WTC11 (cell line): ENCODE measurements at regions not wholly inside any gene's neighbourhood (a gene's known extent, or its start where the extent isn't known, plus 50 kb on each side); places are given as distances from the start of the nearest gene placed in this dataset.

Experiments used
- ATAC-seq: fragments of 200-7000 bp; cut with Tn5 transposase; 2 replicates; pipeline ENCODE4 v1.10.0; 2021; ENCODE audit warnings: mild to moderate bottlenecking, moderate library complexity
- CTCF ChIA-PET: fragments of 300-600 bp; sonication (Branson Sonifier 250); formaldehyde crosslinking; loops from one replicate; lab custom pipeline; 2021; ENCODE audit warnings: antibody characterized with exemption; lab: Charles Lee
- POLR2A ChIA-PET: fragments of 350-600 bp; sonication (Branson Sonifier 250); formaldehyde crosslinking; loops from one replicate; lab custom pipeline; 2021; ENCODE audit warnings: antibody characterized with exemption; lab: Charles Lee
- DNase-seq: peaks from one replicate; pipeline ENCODE4 v3.0.0; 2021; ENCODE audit warnings: low spot score
- H3K27ac Mint-ChIP-seq: 2 replicates; pipeline ENCODE4 v1.8.0; 2021; ENCODE audit warnings: mixed read lengths
- H3K27me3 Mint-ChIP-seq: 2 replicates; pipeline ENCODE4 v1.8.0; 2021; ENCODE audit warnings: low read depth, mild to moderate bottlenecking, moderate library complexity, mixed read lengths
- H3K36me3 Mint-ChIP-seq: 2 replicates; pipeline ENCODE4 v1.8.0; 2021; ENCODE audit warnings: mixed read lengths
- H3K4me1 Mint-ChIP-seq: 2 replicates; pipeline ENCODE4 v1.8.0; 2022; ENCODE audit warnings: mixed read lengths
- H3K4me3 Mint-ChIP-seq: 2 replicates; pipeline ENCODE4 v1.8.0; 2021; ENCODE audit warnings: mild to moderate bottlenecking, moderate library complexity, mixed read lengths
- H3K9me3 Mint-ChIP-seq: 2 replicates; pipeline ENCODE4 v1.8.0; 2021; ENCODE audit warnings: mixed read lengths
- ATF2 ChIP-seq: sonication (generic); formaldehyde crosslinking; IDR thresholded peaks from 2 replicates; pipeline ENCODE4 v1.8.1; 2022; ENCODE audit warnings: low read depth, missing genetic modification reagents, borderline replicate concordance
- E2F1 ChIP-seq: sonication (generic); formaldehyde crosslinking; IDR thresholded peaks from 2 replicates; pipeline ENCODE4 v1.8.0; 2022; ENCODE audit warnings: mild to moderate bottlenecking, missing genetic modification reagents
- ERG ChIP-seq: fragments of 250-450 bp; sonication (Bioruptor Pico); IDR thresholded peaks from 2 replicates; pipeline ENCODE4 v1.8.0; 2021; ENCODE audit warnings: mild to moderate bottlenecking
- ETV6 ChIP-seq: sonication (generic); formaldehyde crosslinking; IDR thresholded peaks from 2 replicates; pipeline ENCODE4 v1.8.1; 2022; ENCODE audit warnings: mild to moderate bottlenecking, missing genetic modification reagents
- IRF1 ChIP-seq: sonication (generic); formaldehyde crosslinking; IDR thresholded peaks from 2 replicates; pipeline ENCODE4 v1.8.0; 2023; ENCODE audit warnings: missing genetic modification reagents
- KAT7 ChIP-seq: sonication (generic); formaldehyde crosslinking; IDR thresholded peaks from 2 replicates; pipeline ENCODE4 v1.8.1; 2023; ENCODE audit warnings: missing genetic modification reagents, mild to moderate bottlenecking, borderline replicate concordance
- PRRX2 ChIP-seq: fragments of 250-450 bp; sonication (Bioruptor Pico); IDR thresholded peaks from 2 replicates; pipeline ENCODE4 v1.8.0; 2021; ENCODE audit warnings: mild to moderate bottlenecking
- RELA ChIP-seq: sonication (generic); formaldehyde crosslinking; IDR thresholded peaks from 2 replicates; pipeline ENCODE4 v1.8.1; 2022; ENCODE audit warnings: missing genetic modification reagents, mild to moderate bottlenecking, borderline replicate concordance
- TCF7 ChIP-seq: sonication (generic); formaldehyde crosslinking; IDR thresholded peaks from 2 replicates; pipeline ENCODE4 v1.8.0; 2022; ENCODE audit warnings: mild to moderate bottlenecking, low read depth, missing genetic modification reagents, moderate library complexity
- ZNF121 ChIP-seq: sonication (generic); formaldehyde crosslinking; IDR thresholded peaks from 2 replicates; pipeline ENCODE4 v1.8.0; 2023; ENCODE audit warnings: missing genetic modification reagents
- ZNF138 ChIP-seq: sonication (generic); formaldehyde crosslinking; conservative IDR thresholded peaks from 2 replicates; pipeline ENCODE4 v1.8.1; 2022; ENCODE audit warnings: mild to moderate bottlenecking, moderate library complexity, missing genetic modification reagents
- ZNF232 ChIP-seq: sonication (generic); formaldehyde crosslinking; IDR thresholded peaks from 2 replicates; pipeline ENCODE4 v1.8.0; 2022; ENCODE audit warnings: mild to moderate bottlenecking, missing genetic modification reagents
- ZNF263 ChIP-seq: sonication (generic); formaldehyde crosslinking; IDR thresholded peaks from 2 replicates; pipeline ENCODE4 v1.8.1; 2022; ENCODE audit warnings: low read depth, mild to moderate bottlenecking, moderate library complexity, missing genetic modification reagents
- ZNF416 ChIP-seq: fragments of 250-450 bp; sonication (Bioruptor Pico); IDR thresholded peaks from 2 replicates; pipeline ENCODE4 v1.9.0; 2021; ENCODE audit warnings: mild to moderate bottlenecking, inconsistent platforms
- ZNF512 ChIP-seq: sonication (generic); formaldehyde crosslinking; IDR thresholded peaks from 2 replicates; pipeline ENCODE4 v1.8.1; 2022; ENCODE audit warnings: missing genetic modification reagents, borderline replicate concordance
- TF ChIP-seq, protein P1 (sequence below): sonication (generic); formaldehyde crosslinking; IDR thresholded peaks from 2 replicates; pipeline ENCODE4 v1.8.1; 2023; ENCODE audit warnings: mild to moderate bottlenecking, missing genetic modification reagents
- TF ChIP-seq, protein P2 (sequence below): sonication (generic); formaldehyde crosslinking; IDR thresholded peaks from 2 replicates; pipeline ENCODE4 v1.8.1; 2023; ENCODE audit warnings: mild to moderate bottlenecking, missing genetic modification reagents, moderate library complexity
- TF ChIP-seq, protein P3 (sequence below): fragments of 250-450 bp; sonication (Bioruptor Pico); IDR thresholded peaks from 2 replicates; pipeline ENCODE4 v1.9.0; 2021; ENCODE audit warnings: mild to moderate bottlenecking
- TF ChIP-seq, protein P4 (sequence below): sonication (generic); formaldehyde crosslinking; IDR thresholded peaks from 2 replicates; pipeline ENCODE4 v1.8.1; 2022; ENCODE audit warnings: mild to moderate bottlenecking, missing genetic modification reagents, moderate library complexity, borderline replicate concordance

GRCh38 chr9:80831751-80832150 lies 857.6 kb downstream of the TLE1 start:
- POLR2A ChIA-PET: no interaction called here
- Mint-ChIP-seq H3K36me3 (no peaks in the 10 kb centered on the region), H3K4me1 (peaks cover 4% of the 10 kb centered on the region), H3K9me3 (peaks cover 8% of the 10 kb centered on the region; the same call in 1 of the 2 replicates), H3K27me3 (no peaks in the 10 kb centered on the region), H3K27ac (no peak overlapping the region), H3K4me3 (no peak overlapping the region)
- CTCF ChIA-PET: no interaction called here
- no peak for DNase-seq
- ATAC-seq: no peak
- no peak for TF ChIP-seq ZNF138 (CRISPR knock-in tag)
- TF ChIP-seq ATF2: no peak
- TF ChIP-seq, protein P1, sequence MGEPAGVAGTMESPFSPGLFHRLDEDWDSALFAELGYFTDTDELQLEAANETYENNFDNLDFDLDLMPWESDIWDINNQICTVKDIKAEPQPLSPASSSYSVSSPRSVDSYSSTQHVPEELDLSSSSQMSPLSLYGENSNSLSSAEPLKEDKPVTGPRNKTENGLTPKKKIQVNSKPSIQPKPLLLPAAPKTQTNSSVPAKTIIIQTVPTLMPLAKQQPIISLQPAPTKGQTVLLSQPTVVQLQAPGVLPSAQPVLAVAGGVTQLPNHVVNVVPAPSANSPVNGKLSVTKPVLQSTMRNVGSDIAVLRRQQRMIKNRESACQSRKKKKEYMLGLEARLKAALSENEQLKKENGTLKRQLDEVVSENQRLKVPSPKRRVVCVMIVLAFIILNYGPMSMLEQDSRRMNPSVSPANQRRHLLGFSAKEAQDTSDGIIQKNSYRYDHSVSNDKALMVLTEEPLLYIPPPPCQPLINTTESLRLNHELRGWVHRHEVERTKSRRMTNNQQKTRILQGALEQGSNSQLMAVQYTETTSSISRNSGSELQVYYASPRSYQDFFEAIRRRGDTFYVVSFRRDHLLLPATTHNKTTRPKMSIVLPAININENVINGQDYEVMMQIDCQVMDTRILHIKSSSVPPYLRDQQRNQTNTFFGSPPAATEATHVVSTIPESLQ (CRISPR knock-in tag): no peak
- no peak for TF ChIP-seq ZNF512
- TF ChIP-seq PRRX2 (CRISPR knock-in tag): no peak
- no peak for TF ChIP-seq ERG (CRISPR knock-in tag)
- no peak for TF ChIP-seq ZNF416
- TF ChIP-seq RELA (CRISPR knock-in tag): no peak
- TF ChIP-seq KAT7 (CRISPR knock-in tag): no peak
- no peak for TF ChIP-seq ETV6 (CRISPR knock-in tag)
- TF ChIP-seq, protein P2, sequence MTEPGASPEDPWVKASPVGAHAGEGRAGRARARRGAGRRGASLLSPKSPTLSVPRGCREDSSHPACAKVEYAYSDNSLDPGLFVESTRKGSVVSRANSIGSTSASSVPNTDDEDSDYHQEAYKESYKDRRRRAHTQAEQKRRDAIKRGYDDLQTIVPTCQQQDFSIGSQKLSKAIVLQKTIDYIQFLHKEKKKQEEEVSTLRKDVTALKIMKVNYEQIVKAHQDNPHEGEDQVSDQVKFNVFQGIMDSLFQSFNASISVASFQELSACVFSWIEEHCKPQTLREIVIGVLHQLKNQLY (CRISPR knock-in tag): no peak
- TF ChIP-seq, protein P3, sequence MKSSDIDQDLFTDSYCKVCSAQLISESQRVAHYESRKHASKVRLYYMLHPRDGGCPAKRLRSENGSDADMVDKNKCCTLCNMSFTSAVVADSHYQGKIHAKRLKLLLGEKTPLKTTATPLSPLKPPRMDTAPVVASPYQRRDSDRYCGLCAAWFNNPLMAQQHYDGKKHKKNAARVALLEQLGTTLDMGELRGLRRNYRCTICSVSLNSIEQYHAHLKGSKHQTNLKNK (CRISPR knock-in tag): no peak
- TF ChIP-seq IRF1 (CRISPR knock-in tag): no peak
- TF ChIP-seq, all 79 proteins: peak for 0

DNA sequence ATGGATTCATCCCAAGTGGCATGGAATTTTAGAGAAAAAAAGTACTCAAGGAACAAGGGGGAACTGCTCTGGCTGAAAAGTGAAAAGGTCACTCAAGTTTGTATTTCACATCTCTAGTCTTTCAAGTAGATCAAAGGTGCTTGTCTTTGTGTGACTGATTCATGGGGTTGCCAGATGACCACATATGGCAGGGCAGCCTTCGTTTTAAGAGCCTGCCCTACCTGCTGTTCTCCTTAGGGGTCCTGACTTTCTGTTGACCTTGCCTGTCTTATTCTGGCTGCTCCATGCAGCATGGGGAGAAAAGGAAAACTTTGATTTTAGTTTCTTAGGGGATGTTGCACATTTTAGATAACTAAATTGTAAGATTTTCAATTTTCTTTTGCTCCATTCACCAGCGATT lies 877.7 kb downstream of the TLE1 start:
- ChIA-PET POLR2A (no interaction called here), CTCF (no interaction called here)
- peak; percentile 61 for ATAC-seq
- H3K4me1 Mint-ChIP-seq: peaks cover 8% of the 10 kb centered on the region
- TF ChIP-seq TCF7 (CRISPR knock-in tag): no peak
- no peak for TF ChIP-seq ZNF263 (CRISPR knock-in tag)
- TF ChIP-seq ZNF232 (CRISPR knock-in tag): no peak
- TF ChIP-seq ZNF138 (CRISPR knock-in tag): no peak
- TF ChIP-seq, protein P4, sequence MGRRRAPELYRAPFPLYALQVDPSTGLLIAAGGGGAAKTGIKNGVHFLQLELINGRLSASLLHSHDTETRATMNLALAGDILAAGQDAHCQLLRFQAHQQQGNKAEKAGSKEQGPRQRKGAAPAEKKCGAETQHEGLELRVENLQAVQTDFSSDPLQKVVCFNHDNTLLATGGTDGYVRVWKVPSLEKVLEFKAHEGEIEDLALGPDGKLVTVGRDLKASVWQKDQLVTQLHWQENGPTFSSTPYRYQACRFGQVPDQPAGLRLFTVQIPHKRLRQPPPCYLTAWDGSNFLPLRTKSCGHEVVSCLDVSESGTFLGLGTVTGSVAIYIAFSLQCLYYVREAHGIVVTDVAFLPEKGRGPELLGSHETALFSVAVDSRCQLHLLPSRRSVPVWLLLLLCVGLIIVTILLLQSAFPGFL (CRISPR knock-in tag): no peak
- no peak for TF ChIP-seq ZNF121 (CRISPR knock-in tag)
- no peak for TF ChIP-seq E2F1
- no peak for TF ChIP-seq ETV6 (CRISPR knock-in tag)
- H3K27me3 Mint-ChIP-seq: no peaks in the 10 kb centered on the region
- DNase-seq: no peak
- no peak overlapping the region for H3K4me3 Mint-ChIP-seq
- no peak overlapping the region for H3K27ac Mint-ChIP-seq
- H3K36me3 Mint-ChIP-seq: no peaks in the 10 kb centered on the region
- H3K9me3 Mint-ChIP-seq: peaks cover 5% of the 10 kb centered on the region
